ENCODE measurements at regions not wholly inside any gene's neighbourhood (a gene's known extent, or its start where the extent isn't known, plus 50 kb on each side); places are given as distances from the start of the nearest gene placed in this dataset.

GRCh38 chr3:99471353-99472323, 166.8 kb upstream of the COL8A1 start:
- intact Hi-C loops (cut with DNase I) = no loop called here
- peak; percentile 79 for DNase-seq (ENCODE audit: low spot score)

GRCh38 chr3:99470841-99471240, 167.6 kb upstream of the COL8A1 start:
- DNase-seq (ENCODE audit: low spot score) = no peak
- intact Hi-C loops (cut with DNase I) = no loop called here

- DNase-seq (ENCODE audit: low spot score) = no peak
- intact Hi-C loops (cut with DNase I) = no loop called here
Observed at GRCh38 chr3:99468918-99469317, 169.5 kb upstream of the COL8A1 start.

GRCh38 chr3:99467420-99467819, 171.0 kb upstream of the COL8A1 start:
- intact Hi-C loops (cut with DNase I) = no loop called here
- DNase-seq (ENCODE audit: low spot score) = no peak

- intact Hi-C loops (cut with DNase I) = no loop called here
- DNase-seq (ENCODE audit: low spot score) = no peak
Observed at GRCh38 chr3:99466331-99466730, 172.1 kb upstream of the COL8A1 start.

GRCh38 chr3:99458013-99458412, 180.4 kb upstream of the COL8A1 start:
- no peak for DNase-seq (ENCODE audit: low spot score)
- intact Hi-C loops (cut with DNase I) = no loop called here

- intact Hi-C loops (cut with DNase I) = no loop called here
- DNase-seq (ENCODE audit: low spot score) = no peak
Observed at GRCh38 chr3:99442599-99442998, 195.8 kb upstream of the COL8A1 start.

- no peak for DNase-seq (ENCODE audit: low spot score)
- intact Hi-C loops (cut with DNase I) = no loop called here
Observed at GRCh38 chr3:99439892-99440291, 198.5 kb upstream of the COL8A1 start.

GRCh38 chr3:99434190-99434589, 204.2 kb upstream of the COL8A1 start:
- DNase-seq (ENCODE audit: low spot score) = no peak
- intact Hi-C loops (cut with DNase I) = no loop called here

GRCh38 chr3:99430348-99431134, 207.9 kb upstream of the COL8A1 start:
- intact Hi-C loops (cut with DNase I) = no loop called here
- DNase-seq (ENCODE audit: low spot score) = no peak

GRCh38 chr3:99429502-99429901, 208.9 kb upstream of the COL8A1 start:
- no peak for DNase-seq (ENCODE audit: low spot score)
- intact Hi-C loops (cut with DNase I) = no loop called here

- no peak for DNase-seq (ENCODE audit: low spot score)
- intact Hi-C loops (cut with DNase I) = no loop called here
Observed at GRCh38 chr3:99425930-99426329, 212.5 kb upstream of the COL8A1 start.

GRCh38 chr3:99419116-99419515, 219.3 kb upstream of the COL8A1 start:
- intact Hi-C loops (cut with DNase I) = no loop called here
- no peak for DNase-seq (ENCODE audit: low spot score)

- intact Hi-C loops (cut with DNase I) = no loop called here
- no peak for DNase-seq (ENCODE audit: low spot score)
Observed at GRCh38 chr3:99418709-99419108, 219.7 kb upstream of the COL8A1 start.

GRCh38 chr3:99418209-99418635, 220.2 kb upstream of the COL8A1 start:
- DNase-seq (ENCODE audit: low spot score) = no peak
- intact Hi-C loops (cut with DNase I) = no loop called here

- intact Hi-C loops (cut with DNase I) = no loop called here
- DNase-seq (ENCODE audit: low spot score) = no peak
Observed at GRCh38 chr3:99413504-99413903, 224.9 kb upstream of the COL8A1 start.

- intact Hi-C loops (cut with DNase I) = no loop called here
- DNase-seq (ENCODE audit: low spot score) = no peak
Observed at GRCh38 chr3:99410789-99411311, 227.5 kb upstream of the COL8A1 start.

GRCh38 chr3:99409961-99410360, 228.4 kb upstream of the COL8A1 start:
- intact Hi-C loops (cut with DNase I) = no loop called here
- DNase-seq (ENCODE audit: low spot score) = no peak

GRCh38 chr3:99407257-99407656, 231.1 kb upstream of the COL8A1 start:
- DNase-seq (ENCODE audit: low spot score) = no peak

GRCh38 chr3:99402755-99403154, 235.6 kb upstream of the COL8A1 start:
- intact Hi-C loops (cut with DNase I) = no loop called here
- no peak for DNase-seq (ENCODE audit: low spot score)

More at GRCh38 chr3:99407257-99407656, 231.1 kb upstream of the COL8A1 start:
- intact Hi-C loops (cut with DNase I) = no loop called here

Data from posterior vena cava (tissue), 2 donors.